ENCODE measurements at regions not wholly inside any gene's neighbourhood (a gene's known extent, or its start where the extent isn't known, plus 50 kb on each side); places are given as distances from the start of the nearest gene placed in this dataset.

GRCh38 chr4:26151615-26152014 lies 169.2 kb upstream of the RBPJ start:
- H3K9me3 Mint-ChIP-seq (ENCODE audit: insufficient read depth), result no peaks in the 10 kb centered on the region
- intact Hi-C loops (cut with micrococcal nuclease), result no loop called here
- no peaks in the 10 kb centered on the region for H3K4me1 ChIP-seq (ENCODE audit: control insufficient read depth in 2 of 2, insufficient read depth in 2 of 2, low read length in 2 of 2)
- no peaks in the 10 kb centered on the region for H3K27me3 Mint-ChIP-seq
- H3K27ac ChIP-seq (ENCODE audit: low read length in 2 of 2), result no peak overlapping the region
- H3K79me2 ChIP-seq (ENCODE audit: control insufficient read depth, insufficient read depth, low read length), result no peaks in the 10 kb centered on the region
- H3K9me3 ChIP-seq (ENCODE audit: control extremely low read depth in 1 of 3, control insufficient read depth in 2 of 3, insufficient read depth in 1 of 3, low read length in 2 of 3), result no peaks in the 10 kb centered on the region
- 88% methylated on average over 5 of the region's 7 CpGs for WGBS (ENCODE audit: insufficient coverage)
- no peak overlapping the region for H3K4me3 ChIP-seq (ENCODE audit: control extremely low read depth in 1 of 5, extremely low read depth in 1 of 5, insufficient read depth in 1 of 5, low read depth in 2 of 5, low read length in 4 of 5)
- H2AFZ ChIP-seq (ENCODE audit: insufficient read depth, low read depth, low read length, poor library complexity, severe bottlenecking), result no peak overlapping the region
- no peak for TF ChIP-seq EZH2 (IDR thresholded peaks at IDR 0.05; ENCODE audit: borderline replicate concordance, insufficient read depth, low read depth, low read length, poor library complexity, severe bottlenecking)
- TF ChIP-seq CTCF (IDR thresholded peaks at IDR 0.05), result no peak
- ChIA-PET CTCF (no interaction called here), POLR2A (no interaction called here)
- H3K9ac ChIP-seq (ENCODE audit: low read length), result no peak overlapping the region
- H3K27ac Mint-ChIP-seq, result no peak overlapping the region
- DNase-seq (no peak), ATAC-seq (ENCODE audit: low read depth) (no peak)
- no peaks in the 10 kb centered on the region for H4K20me1 ChIP-seq (ENCODE audit: control insufficient read depth, insufficient read depth, low read length, poor library complexity, severe bottlenecking)
- no peaks in the 10 kb centered on the region for H3K27me3 ChIP-seq (replicated peaks in 1 of 4; ENCODE audit: control extremely low read depth in 1 of 4, control insufficient read depth in 3 of 4, insufficient read depth in 4 of 4, low read length in 3 of 4)
- no peaks in the 10 kb centered on the region for H3K36me3 ChIP-seq (replicated peaks in 1 of 2; ENCODE audit: control extremely low read depth in 1 of 2, control insufficient read depth in 1 of 2, extremely low read depth in 1 of 2, insufficient read depth in 2 of 2, low read length in 1 of 2)
- H3K4me2 ChIP-seq (replicated peaks; ENCODE audit: low read depth, low read length, poor library complexity, severe bottlenecking), result no peak overlapping the region
- H3K4me3 Mint-ChIP-seq, result no peak overlapping the region
- H3K4me1 Mint-ChIP-seq, result no peaks in the 10 kb centered on the region

GRCh38 chr4:26152056-26152455 lies 168.8 kb upstream of the RBPJ start:
- H3K27me3 Mint-ChIP-seq, result no peaks in the 10 kb centered on the region

More at GRCh38 chr4:26152056-26152455, 168.8 kb upstream of the RBPJ start:
- no peaks in the 10 kb centered on the region for H3K79me2 ChIP-seq (ENCODE audit: control insufficient read depth, insufficient read depth, low read length)
- no peaks in the 10 kb centered on the region for H3K27me3 ChIP-seq (replicated peaks in 1 of 4; ENCODE audit: control extremely low read depth in 1 of 4, control insufficient read depth in 3 of 4, insufficient read depth in 4 of 4, low read length in 3 of 4)
- no peak overlapping the region for H3K9ac ChIP-seq (ENCODE audit: low read length)
- H3K27ac ChIP-seq (ENCODE audit: low read length in 2 of 2), result no peak overlapping the region
- Mint-ChIP-seq H3K4me1 (no peaks in the 10 kb centered on the region), H3K9me3 (ENCODE audit: insufficient read depth) (no peaks in the 10 kb centered on the region), H3K4me3 (no peak overlapping the region), H3K27ac (no peak overlapping the region)
- intact Hi-C loops (cut with micrococcal nuclease), result no loop called here
- H3K4me2 ChIP-seq (replicated peaks; ENCODE audit: low read depth, low read length, poor library complexity, severe bottlenecking), result no peak overlapping the region
- WGBS (ENCODE audit: insufficient coverage), result 75% methylated on average over 5 of the region's 6 CpGs
- no peak overlapping the region for H2AFZ ChIP-seq (ENCODE audit: insufficient read depth, low read depth, low read length, poor library complexity, severe bottlenecking)
- H3K4me1 ChIP-seq (ENCODE audit: control insufficient read depth in 2 of 2, insufficient read depth in 2 of 2, low read length in 2 of 2), result no peaks in the 10 kb centered on the region
- POLR2A ChIA-PET, result no interaction called here
- CTCF ChIA-PET, result no interaction called here
- H4K20me1 ChIP-seq (ENCODE audit: control insufficient read depth, insufficient read depth, low read length, poor library complexity, severe bottlenecking), result no peaks in the 10 kb centered on the region
- TF ChIP-seq CTCF (IDR thresholded peaks at IDR 0.05) (no peak), EZH2 (IDR thresholded peaks at IDR 0.05; ENCODE audit: borderline replicate concordance, insufficient read depth, low read depth, low read length, poor library complexity, severe bottlenecking) (no peak)
- H3K4me3 ChIP-seq (ENCODE audit: control extremely low read depth in 1 of 5, extremely low read depth in 1 of 5, insufficient read depth in 1 of 5, low read depth in 2 of 5, low read length in 4 of 5), result no peak overlapping the region
- DNase-seq, result no peak
- no peaks in the 10 kb centered on the region for H3K9me3 ChIP-seq (ENCODE audit: control extremely low read depth in 1 of 3, control insufficient read depth in 2 of 3, insufficient read depth in 1 of 3, low read length in 2 of 3)
- no peak for ATAC-seq (ENCODE audit: low read depth)
- H3K36me3 ChIP-seq (replicated peaks in 1 of 2; ENCODE audit: control extremely low read depth in 1 of 2, control insufficient read depth in 1 of 2, extremely low read depth in 1 of 2, insufficient read depth in 2 of 2, low read length in 1 of 2), result no peaks in the 10 kb centered on the region
